ENCODE measurements at regions not wholly inside any gene's neighbourhood (a gene's known extent, or its start where the extent isn't known, plus 50 kb on each side); places are given as distances from the start of the nearest gene placed in this dataset.

DNA sequence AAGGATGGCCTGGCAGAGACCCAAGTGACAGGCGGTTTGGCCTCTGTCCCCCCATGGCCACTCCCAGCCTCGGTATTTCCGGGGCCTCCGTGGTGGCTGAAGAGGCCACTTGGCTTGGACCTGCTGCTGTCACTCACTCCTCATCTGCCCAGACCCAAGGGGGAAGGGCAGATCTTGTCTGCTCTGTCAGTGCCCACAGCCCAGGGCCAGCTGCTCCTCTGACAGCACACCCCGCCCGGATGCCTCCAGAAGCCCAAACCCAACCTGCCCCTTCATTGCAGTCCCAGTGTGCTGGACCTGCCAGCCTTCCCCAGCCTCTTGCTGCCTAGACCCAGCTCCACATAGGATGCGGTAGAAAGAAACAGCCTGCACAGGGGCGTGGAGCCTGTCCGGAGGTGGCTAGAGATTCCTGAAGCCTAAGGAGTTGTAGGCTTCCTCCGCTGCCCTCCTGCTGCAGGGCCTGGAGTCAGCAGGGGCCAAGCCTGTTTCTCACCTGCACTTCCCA, 52.0 kb downstream of the MAGEF1 start:
- DNase-seq (ENCODE audit: low spot score) = no peak

DNA sequence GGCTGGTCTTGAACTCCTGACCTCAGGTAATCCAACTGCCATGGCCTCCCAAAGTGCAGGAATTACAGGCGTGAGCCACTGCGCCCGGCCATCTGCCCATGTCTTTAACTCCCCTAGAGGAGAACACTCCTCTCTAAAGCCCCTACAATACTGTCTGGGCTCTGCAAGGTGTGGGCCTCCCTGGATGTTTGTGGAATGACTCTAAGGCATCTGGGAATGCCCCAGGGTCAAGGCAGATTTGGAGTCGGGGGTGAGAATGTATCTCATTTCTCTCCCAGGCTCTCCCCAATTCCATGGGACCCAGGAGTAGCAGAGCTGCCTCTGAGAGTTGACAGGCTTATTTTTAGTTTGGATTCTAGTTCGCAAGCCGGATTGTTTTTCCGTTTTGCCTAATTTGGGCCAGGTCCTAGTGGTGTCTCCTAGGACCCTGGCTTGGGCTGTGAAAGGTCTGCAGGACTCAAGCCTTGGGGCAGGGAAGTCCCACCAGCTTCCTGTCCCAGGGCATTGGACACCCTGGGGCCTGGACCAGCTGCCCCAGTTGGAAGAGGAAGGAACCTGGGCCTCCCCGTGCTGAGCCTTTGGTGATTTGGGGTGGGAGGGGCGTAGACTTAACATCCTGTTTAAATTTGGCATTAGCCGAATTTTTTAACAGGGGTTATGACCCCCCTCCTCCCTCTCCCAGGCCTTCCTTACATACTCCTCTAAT, 53.5 kb downstream of the MAGEF1 start:
- DNase-seq (ENCODE audit: low spot score) = peak; percentile 13

DNA sequence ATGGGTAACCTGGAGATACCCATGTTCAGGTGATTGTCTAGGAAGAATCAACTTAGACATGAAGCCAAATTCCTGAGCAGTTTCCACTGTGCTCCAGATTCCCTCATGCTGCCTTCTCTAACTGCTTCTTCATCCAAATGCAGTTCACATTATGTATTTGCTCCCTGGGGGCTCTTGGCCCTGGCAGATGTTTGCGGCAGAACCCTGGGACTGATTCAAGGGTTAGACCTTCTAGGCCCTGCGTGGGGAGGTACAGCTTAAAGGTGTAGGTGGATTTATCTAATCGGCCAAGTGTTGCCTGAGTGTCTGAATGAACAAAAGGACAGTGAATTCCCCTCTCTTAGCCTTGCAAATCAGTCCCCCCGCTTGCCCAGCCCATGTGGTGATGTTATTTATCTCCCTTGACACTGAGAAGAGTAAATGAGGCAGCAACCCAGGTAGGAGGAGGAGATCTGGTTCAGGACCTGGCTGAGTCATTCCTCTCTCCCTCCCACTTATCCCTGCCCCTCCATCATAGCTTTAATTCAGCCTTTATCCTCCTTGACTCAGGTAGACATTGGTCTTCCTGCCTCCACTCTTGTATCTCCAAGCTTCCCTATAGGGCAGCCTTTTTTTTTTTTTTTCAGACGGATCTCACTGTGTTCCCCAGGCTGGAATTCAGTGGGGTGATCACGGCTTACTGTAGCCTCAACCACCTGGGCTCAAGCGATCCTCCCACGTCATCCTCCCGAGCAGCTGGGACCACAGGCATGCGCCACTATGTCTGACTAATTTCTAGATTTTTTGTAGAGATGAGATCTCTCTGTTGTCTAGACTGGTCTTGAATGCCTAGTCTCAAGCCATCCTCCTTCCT, 54.8 kb downstream of the MAGEF1 start:
- peak; percentile 39 for DNase-seq (ENCODE audit: low spot score)

DNA sequence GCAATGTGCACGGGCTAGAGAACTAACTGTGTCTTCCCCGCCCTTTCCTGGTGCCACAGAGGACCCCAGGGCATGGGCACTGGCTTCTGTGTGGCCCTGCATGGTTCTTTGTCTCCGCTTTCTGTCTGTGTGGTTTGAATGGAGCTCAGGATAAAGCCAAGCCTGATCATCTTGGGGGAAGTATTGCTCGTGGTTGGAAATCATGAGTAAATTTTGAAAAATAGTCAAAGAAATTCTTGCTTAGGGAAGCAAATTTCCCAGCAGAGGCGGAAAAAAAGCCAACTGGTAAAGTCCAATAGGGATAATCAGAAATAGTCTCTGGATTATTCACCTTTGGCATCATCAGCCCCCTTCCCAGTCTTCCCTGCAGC, 55.4 kb downstream of the MAGEF1 start:
- no peak for DNase-seq (ENCODE audit: low spot score)

DNA sequence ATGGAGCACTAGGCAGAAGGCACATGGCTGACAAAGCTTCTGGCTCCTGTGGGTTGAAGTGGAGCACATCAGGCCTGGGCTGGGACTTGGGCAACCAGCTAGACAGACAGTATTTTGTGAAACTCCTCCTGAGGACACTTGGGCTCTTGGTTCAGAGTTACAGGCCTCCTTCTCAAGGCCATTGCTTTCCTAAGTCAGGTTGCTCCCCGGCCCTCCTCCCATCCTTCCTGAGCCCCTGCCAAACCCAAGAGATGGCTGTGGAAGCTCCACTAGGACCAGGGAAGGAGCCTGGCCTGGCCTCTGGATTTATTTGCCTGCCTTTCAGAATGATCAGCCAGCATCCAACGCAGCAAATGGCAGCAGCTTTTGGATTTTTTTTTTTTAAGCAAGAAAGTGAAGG, 56.3 kb downstream of the MAGEF1 start:
- no peak for DNase-seq (ENCODE audit: low spot score)

DNA sequence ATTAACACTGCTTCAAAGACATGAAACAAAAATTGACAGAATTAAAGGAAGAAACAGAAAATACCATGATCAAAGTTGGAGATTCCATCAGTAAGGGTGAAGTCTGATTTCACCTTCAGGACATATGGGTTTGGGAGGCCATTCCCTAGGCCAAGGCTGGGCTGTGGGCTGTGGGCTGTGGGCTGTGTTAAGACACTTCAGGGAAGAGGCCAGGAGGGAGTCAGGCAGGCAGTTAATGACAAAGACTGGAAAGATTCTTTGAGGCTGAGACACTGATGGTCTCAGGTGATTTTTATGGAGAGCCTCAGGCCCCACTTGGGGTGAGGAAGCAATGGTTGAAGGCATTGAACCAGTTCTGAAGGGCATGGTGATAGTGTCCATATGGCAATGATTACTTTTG, 57.5 kb downstream of the MAGEF1 start:
- DNase-seq (ENCODE audit: low spot score) = peak; percentile 26

DNA sequence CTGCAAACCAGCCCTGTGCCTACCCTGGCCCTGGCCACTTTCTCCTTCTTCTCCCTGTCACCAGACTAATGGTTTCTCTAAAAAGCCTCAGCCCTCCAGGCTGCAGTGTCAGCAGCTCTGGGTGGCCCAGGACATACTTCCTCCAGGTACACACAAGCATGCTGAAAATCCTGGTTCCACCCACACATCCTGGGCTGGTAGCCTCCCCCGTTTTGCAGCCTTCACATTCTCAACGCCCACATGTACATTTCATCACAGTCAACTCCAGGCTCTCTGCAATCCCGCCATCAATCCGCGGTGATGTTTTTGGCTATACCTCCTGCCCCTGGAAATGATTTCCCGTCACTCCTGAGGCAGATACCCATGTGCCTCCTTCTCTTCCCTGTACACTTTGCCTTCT, 59.4 kb downstream of the MAGEF1 start:
- peak; percentile 28 for DNase-seq (ENCODE audit: low spot score)

DNA sequence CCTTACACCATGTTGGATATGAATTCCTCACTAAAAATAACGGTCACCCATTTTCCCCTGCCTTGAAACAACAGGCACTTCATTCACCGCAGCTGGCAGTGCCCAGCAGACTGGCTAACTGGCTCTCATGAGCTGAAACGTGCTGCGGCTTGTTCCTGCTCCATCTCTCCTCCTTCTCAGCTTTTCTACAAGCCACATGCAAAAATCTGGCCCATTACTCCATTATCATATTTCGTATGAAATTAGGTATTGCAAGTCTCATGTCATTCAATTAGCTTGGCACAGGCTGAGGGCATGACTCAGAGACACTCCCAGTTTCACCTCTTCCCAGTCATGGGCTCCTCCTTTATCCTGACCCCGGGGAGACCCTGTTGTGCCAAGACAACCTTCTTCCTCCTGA, 60.0 kb downstream of the MAGEF1 start:
- DNase-seq (ENCODE audit: low spot score) = no peak

DNA sequence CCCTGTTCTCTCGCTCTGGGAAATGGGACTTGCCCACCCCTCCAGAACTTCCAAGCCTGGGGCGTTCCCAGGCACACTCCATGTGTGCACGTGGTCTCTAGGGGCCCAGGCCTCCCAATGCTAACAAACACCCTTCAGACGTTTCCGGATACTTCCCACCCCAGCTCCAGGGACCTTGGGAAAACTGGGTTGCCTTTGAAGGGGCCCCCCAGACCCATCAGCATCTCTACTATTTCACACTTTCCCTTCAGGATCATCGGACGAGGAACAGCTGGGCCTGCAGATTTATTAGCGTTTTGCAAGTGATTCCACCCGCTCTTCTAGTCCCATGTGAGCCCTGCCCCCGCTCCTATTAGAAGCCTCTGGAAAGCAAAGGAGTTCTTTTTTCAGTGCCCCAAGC, 63.2 kb downstream of the MAGEF1 start:
- DNase-seq (ENCODE audit: low spot score) = no peak

DNA sequence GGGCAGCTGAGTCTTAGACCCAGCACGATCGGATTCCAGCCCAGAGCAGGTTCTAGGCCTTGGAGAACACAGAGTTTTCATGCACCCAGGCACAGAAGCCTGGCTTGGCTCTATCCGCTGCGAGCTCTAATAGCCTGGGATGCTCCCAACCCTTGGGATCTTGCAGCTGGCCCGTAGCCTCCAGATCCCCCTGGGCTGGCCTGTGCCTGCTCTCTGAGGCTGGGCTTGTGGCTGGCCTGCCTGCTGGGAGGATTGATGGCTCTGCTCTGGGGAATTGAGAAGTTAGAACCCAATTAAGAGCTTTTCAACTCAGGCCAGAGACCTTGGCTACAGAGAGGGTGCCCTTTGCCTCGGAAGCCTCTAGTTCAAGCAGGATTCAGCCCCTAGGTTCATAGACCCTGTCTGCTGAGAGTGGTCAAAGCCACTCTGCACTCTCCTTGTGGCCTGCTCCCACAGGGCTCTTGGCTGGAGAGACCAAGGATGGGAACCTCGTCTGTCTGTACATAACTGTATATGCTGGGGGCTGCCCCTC, 64.4 kb downstream of the MAGEF1 start:
- no peak for DNase-seq (ENCODE audit: low spot score)

DNA sequence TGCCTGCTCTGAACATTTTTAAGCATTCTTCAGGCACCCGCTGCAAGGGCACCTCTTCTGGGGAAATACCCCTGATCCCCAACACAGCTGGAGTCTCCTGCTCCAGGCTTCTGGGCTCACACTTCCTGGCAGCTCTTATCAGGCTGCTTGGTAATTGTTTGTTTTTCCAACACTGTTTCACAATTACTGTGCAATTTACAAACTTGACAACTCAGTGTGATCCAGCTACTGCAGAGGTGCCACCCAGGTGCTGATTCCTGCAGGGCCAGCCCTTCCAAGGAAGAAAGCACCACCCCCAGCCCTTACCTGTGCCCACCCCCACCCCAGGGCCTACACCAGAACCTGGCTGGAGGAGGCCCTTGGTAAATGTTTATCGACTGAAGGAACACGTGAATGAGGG, 66.5 kb downstream of the MAGEF1 start:
- DNase-seq (ENCODE audit: low spot score) = no peak

DNA sequence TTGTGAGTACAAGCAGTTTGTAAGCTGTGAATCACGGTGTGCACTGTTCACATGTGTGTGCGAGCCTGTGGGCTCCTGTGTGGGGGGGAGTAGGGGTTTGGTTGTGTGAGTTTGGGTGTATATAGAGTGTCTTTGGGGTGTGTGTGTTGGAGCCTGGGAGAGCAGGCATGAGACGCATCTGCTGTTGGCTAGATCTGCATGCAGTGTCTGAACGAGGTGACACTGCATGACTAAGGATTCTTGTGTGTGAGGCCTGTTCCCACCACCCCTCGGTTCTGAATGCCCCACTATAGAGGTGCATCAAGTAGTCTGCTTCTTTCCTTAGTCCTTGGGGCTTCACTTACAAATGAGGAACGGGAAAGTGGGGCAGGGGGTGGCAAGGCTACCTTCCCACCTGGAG, 68.4 kb downstream of the MAGEF1 start:
- DNase-seq (ENCODE audit: low spot score) = no peak

DNA sequence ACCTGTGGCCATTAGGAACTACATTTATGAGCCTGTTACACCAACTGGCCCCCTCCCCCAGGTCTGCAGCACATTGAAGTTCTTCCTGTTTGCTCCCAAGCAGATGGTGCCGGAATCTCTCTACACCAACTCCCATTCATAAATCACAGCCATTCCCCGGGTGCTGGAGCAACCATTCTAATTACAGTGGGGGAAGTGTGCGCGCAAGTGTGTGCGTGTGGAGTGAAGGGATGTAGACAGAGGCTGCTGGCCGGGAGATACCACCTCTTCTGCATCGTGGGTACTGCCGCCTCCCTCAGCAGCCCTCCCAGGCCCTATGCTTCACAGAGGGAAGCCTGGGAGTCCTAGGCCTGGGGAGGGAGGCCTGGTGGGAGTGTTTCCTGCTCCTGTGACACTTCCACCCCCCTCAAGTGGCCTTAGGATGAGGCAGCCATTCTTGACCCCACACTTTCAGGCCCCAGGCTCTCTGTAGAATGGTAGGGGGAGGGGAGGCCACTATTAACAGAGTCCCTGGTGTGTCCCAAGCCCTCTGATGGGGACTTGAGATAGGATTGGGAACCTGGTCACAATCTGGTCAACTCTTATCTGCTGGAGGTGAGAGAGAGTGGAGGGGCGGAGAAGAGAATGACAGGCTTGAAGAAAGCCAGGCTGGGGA, 69.1 kb downstream of the MAGEF1 start:
- DNase-seq (ENCODE audit: low spot score) = no peak

DNA sequence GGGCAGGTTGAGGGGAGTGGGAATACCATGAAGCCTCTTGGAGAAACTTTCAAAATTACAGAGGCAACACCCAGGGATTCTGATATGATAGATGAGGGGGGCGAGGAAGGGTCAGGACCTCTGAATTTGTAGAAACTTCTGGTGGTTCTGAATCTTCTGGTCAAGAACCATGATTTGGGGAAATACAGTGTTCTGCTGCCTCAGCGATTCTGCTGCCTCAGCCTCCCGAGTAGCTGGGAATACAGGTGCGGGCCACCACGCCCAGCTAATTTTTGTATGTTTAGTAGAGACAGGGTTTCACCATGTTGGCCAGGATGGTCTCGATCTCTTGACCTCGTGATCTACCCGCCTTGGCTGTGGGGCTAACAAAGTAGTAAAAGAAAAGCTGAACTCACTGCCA, 70.4 kb downstream of the MAGEF1 start:
- no peak for DNase-seq (ENCODE audit: low spot score)

DNA sequence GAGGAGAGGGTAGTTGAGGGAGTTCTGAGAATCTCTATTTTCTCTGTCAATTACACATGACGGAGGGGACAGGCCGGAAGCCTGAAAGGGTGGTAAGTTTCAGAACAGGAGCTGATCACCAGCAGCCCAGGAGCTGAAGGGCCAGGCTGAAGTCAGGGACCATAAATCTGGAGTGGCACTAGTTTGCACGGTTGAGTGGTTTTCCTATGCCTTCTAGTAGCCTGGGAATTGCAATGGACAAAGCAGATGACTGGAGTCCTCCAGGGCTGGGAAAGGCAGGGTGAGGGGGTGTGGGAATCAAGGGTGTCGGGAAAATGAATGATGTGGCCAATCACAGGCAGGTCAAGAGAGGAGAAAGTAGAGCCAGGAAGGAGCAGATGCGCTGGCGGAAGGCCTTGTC, 72.5 kb downstream of the MAGEF1 start:
- DNase-seq (ENCODE audit: low spot score) = peak; percentile 50

DNA sequence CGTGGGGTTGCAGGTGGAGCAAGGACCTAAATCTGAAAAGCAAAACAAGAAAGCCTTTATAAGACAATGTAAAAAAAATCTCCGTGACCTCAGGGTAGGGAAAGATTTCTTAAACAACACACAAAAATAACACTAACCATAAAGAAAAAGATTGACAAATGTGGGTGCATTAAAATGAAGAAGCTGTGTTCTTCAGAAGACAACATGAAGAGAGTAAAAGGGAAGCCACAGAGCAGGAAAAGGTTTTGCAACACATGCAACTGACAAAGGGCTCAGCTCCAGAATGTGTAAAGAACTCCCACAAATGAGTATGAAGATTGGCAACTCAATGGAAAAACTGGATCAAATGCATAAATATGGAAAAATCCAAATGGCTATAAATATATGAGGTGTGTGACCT, 74.2 kb downstream of the MAGEF1 start:
- no peak for DNase-seq (ENCODE audit: low spot score)

DNA sequence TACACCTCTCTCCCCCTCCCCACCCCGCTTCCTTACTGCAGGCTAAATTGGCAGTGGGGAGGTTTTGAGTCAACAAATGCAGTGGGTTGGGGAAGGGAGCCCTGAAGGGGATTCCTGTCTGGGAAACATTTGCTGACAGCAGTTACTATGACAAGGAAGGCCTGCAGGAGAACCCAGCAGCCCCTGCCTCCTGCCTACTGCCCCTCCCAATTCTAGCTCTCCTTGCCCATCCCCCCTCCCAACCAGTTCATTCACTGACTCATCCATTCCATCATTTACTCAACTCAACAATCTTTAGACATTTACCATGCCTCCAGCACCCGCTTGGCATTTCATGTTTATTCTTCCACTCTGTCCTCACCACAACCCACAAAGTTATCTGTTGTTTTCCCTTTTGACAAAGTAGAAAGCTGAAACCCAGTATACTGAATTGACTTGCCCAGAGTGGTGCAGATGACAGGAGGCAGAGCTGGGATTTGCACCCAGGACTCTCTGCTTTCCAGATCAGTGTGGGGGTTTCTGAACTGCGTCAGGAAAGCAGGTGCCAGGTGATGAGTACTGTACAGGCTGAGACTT, 75.0 kb downstream of the MAGEF1 start:
- peak; percentile 54 for DNase-seq (ENCODE audit: low spot score)

DNA sequence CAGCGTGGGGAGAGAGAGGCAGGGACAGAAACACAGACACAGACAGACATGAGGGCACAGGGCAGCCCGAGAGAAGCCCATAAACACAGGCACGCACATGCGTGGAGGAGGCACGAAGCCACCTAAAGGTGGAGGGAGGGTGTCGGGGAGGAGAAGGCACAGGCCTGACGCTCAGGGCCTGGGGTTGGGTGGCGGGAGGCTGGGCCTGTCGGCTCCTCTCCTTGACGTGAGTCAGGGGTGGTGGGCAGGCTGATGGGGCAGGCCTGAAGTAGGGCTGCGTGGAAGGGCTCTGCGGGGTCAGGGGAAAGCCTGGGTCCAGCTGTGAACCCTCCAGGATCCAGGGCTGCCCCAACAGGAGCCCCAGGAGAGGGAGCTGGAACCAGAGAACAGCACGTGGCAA, 74.2 kb downstream of the EPHB3 start:
- DNase-seq (ENCODE audit: low spot score) = no peak

DNA sequence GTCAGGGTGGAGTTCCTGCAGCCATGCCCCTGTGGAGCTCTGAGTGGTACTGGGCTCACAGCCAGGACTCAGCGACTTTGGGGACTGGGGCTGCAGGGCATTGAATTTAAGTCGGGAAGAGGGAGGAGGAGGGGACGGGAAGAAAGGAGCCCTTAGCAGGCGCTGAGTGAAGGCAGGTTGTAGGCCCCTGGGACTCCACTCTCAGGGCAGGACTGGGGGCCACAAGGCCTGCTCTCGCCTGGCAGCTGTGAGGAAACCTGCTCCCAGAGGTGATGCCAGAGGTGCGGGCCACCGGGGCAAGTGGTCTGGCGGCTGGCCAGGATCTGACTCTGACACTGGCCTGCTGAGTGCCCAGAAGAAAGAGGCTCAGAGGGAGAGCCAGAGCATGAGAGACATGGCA, 73.5 kb downstream of the EPHB3 start:
- DNase-seq (ENCODE audit: low spot score) = peak; percentile 32

DNA sequence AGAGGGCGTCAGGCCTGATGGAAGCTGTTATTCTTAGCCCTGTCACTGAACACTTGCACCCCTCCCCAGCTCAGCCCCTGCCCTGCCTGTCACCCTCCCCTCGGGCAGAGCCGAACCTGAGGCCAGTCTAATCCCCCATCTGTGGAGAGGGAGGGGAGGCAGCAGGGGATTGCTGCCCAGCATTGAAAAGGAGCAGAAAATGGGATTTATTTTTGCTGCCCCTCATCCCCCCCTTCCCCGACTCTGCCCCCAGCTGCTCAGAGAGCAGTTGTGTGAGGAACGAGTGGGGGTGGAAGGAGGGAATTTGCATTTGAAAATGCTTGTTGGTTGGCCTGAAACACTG, 71.6 kb downstream of the EPHB3 start:
- no peak for DNase-seq (ENCODE audit: low spot score)

DNA sequence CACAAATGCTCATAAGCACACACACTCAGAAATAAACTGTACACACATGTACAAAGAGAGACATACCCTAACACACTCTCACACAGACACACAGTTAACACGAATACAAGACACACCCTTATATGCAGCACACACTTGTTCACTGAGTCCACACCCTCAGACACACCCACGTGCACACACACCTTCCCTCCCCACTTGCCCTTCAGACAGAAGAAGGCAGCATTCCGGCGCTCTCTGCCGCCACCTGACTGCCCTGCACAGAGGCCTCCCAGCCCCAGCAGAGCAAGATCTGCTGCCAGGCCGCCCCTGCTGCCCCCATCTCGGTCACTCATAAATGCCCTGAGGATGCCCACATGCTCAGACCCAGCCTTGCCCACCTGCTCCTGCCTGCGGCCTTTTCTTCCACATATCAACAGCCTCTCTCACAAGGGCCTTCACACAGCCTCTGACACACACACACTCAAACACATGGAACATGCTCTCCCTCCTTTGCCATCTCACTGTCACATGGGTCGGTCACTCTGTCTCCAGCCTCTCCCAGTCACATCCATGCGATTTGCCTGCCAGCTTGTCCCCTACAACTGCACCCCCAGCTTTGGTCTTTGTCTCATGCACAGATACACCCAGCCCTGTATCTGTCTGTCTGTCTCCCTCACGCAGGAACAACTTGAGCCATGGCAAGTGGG, 71.1 kb downstream of the EPHB3 start:
- no peak for DNase-seq (ENCODE audit: low spot score)

Data from kidney tubule cell (primary cell).